Caco-2 (cell line): ENCODE measurements at regions not wholly inside any gene's neighbourhood (a gene's known extent, or its start where the extent isn't known, plus 50 kb on each side); places are given as distances from the start of the nearest gene placed in this dataset.

Experiments used
- BruUV-seq: library from RNA; stranded (reverse); fragments of 400-500 nt; replicated peaks from 2 replicates; lab custom pipeline; 2021; lab: Mats Ljungman, UMichigan
- CTCF ChIA-PET: fragments of 300-600 bp; sonication (Branson Sonifier 250); formaldehyde crosslinking; loops from one replicate; lab custom pipeline; 2022; ENCODE audit warnings: antibody characterized with exemption; lab: Charles Lee
- POLR2A ChIA-PET: fragments of 300-600 bp; sonication (Branson Sonifier 250); formaldehyde crosslinking; loops from one replicate; lab custom pipeline; 2022; ENCODE audit warnings: antibody characterized with exemption; lab: Charles Lee
- DNase-seq, 2 experiments: peaks; one replicate each; pipeline versions ENCODE4 v3.0.0 to v3.0.0-alpha.2; 2020 to 2022
- H3K27me3 ChIP-seq: replicated peaks from 2 replicates; pipeline ENCODE4 v1.6.0; 2011; ENCODE audit warnings: low read length; ENCODE audit not compliant: control insufficient read depth, insufficient read depth
- H3K36me3 ChIP-seq: 2 replicates; pipeline ENCODE4 v1.5.1; 2011; ENCODE audit warnings: low read length; ENCODE audit not compliant: control insufficient read depth, insufficient read depth
- H3K4me1 ChIP-seq: fragments of 250-450 bp; sonication (Bioruptor Pico); 2 replicates; pipeline ENCODE4 v1.5.1; 2020; ENCODE audit warnings: mild to moderate bottlenecking
- H3K4me3 ChIP-seq: 2 replicates; pipeline ENCODE4 v1.5.1; 2011; ENCODE audit warnings: low read depth, mild to moderate bottlenecking, control low read depth, low read length
- H3K9me3 ChIP-seq: fragments of 250-450 bp; sonication (Bioruptor Pico); 2 replicates; pipeline ENCODE4 v1.5.1; 2020; ENCODE audit warnings: mild to moderate bottlenecking, moderate library complexity
- H3K27ac Mint-ChIP-seq: one replicate; pipeline ENCODE4 v1.8.0; 2022; ENCODE audit warnings: mixed read lengths; ENCODE audit not compliant: unreplicated experiment
- H3K27me3 Mint-ChIP-seq: one replicate; pipeline ENCODE4 v1.8.0; 2022; ENCODE audit warnings: mixed read lengths; ENCODE audit not compliant: insufficient read depth, unreplicated experiment
- H3K36me3 Mint-ChIP-seq: one replicate; pipeline ENCODE4 v1.8.0; 2022; ENCODE audit warnings: mild to moderate bottlenecking, mixed read lengths; ENCODE audit not compliant: insufficient read depth, unreplicated experiment
- H3K4me1 Mint-ChIP-seq: one replicate; pipeline ENCODE4 v1.8.0; 2022; ENCODE audit warnings: low read depth, mixed read lengths; ENCODE audit not compliant: unreplicated experiment
- H3K4me3 Mint-ChIP-seq: one replicate; pipeline ENCODE4 v1.8.0; 2022; ENCODE audit warnings: mild to moderate bottlenecking, moderate library complexity, mixed read lengths; ENCODE audit not compliant: unreplicated experiment
- H3K9me3 Mint-ChIP-seq: one replicate; pipeline ENCODE4 v1.8.0; 2022; ENCODE audit warnings: mixed read lengths; ENCODE audit not compliant: unreplicated experiment
- intact Hi-C: fragments of 100-400 bp; cut with micrococcal nuclease; formaldehyde crosslinking; loops from one replicate; pipeline ENCODE4 v1.10.0; 2022; ENCODE audit not compliant: unreplicated experiment
- TF ChIP-seq, protein P1 (sequence below), 2 experiments: fragments of 200-600 bp in 1 of 2; IDR thresholded peaks; 1 replicate in 1 of 2; 2 replicates in 1 of 2; pipeline versions ENCODE4 v1.5.1 to v1.8.0; 2011 to 2022; ENCODE audit warnings: antibody characterized with exemption in 1 of 2, control low read depth in 1 of 2, inconsistent platforms in 1 of 2, low read depth in 1 of 2, low read length in 1 of 2, mild to moderate bottlenecking in 1 of 2, moderate library complexity in 1 of 2; ENCODE audit not compliant: insufficient read depth in 1 of 2, severe bottlenecking in 1 of 2, unreplicated experiment in 1 of 2

DNA sequence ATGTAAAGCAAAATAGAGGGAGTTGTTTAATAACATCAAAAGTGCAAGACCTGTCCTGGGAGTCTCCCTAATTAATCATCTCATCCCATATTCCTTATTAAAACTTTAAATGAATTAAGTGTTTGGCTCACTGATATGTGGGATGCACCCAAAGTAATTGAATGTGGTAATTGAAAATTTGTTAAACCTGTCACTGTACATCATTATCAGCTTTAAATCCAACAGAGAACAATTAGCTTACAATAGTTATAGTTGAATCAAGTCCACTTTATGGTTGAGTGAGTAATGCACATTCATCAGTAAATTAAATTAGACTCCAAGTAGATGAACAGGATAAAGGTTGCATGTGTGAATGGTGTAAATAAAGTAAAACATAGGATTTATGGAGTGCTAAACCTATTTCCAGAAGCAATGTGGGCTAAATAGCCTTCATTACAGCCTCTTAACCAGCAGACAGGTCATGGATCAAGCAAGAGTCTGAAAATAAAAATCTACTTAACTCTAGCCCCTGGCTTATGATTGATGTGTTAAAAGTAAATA lies 608.2 kb upstream of the CCDC54 start:
- CTCF ChIA-PET, result no interaction called here
- BruUV-seq, result no TSS peak
- H3K9me3 ChIP-seq, result no peaks in the 10 kb centered on the region

DNA sequence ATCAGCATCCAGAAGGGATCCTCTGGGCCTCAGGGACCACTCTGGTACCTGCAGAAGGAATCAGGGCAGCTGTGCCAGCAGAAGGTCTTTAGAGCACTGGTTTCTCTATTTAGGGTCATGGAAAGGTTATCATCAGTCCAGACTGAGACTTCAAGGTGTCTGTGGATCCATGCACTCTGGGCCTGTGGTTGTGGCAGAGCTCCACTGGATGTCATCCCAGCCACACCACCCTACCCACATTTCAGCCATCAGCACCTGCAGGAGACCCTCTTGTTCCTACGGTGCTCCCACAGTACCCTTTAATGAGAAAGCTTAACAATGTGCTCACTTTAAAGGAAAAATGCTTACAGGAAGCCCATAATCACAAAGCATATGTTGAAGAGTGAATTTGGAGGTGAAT lies 603.4 kb upstream of the CCDC54 start:
- H3K27ac Mint-ChIP-seq, result no peak overlapping the region
- intact Hi-C loops, result no loop called here
- BruUV-seq, result no TSS peak
- POLR2A ChIA-PET, result no interaction called here
- Histone ChIP-seq H3K4me1 (no peaks in the 10 kb centered on the region), H3K4me3 (no peak overlapping the region), H3K36me3 (no peaks in the 10 kb centered on the region), H3K9me3 (no peaks in the 10 kb centered on the region), H3K27me3 (no peaks in the 10 kb centered on the region)
- no peak overlapping the region for H3K4me3 Mint-ChIP-seq
- CTCF ChIA-PET, result no interaction called here
- no peaks in the 10 kb centered on the region for H3K27me3 Mint-ChIP-seq
- no peaks in the 10 kb centered on the region for H3K9me3 Mint-ChIP-seq
- TF ChIP-seq, protein P1, sequence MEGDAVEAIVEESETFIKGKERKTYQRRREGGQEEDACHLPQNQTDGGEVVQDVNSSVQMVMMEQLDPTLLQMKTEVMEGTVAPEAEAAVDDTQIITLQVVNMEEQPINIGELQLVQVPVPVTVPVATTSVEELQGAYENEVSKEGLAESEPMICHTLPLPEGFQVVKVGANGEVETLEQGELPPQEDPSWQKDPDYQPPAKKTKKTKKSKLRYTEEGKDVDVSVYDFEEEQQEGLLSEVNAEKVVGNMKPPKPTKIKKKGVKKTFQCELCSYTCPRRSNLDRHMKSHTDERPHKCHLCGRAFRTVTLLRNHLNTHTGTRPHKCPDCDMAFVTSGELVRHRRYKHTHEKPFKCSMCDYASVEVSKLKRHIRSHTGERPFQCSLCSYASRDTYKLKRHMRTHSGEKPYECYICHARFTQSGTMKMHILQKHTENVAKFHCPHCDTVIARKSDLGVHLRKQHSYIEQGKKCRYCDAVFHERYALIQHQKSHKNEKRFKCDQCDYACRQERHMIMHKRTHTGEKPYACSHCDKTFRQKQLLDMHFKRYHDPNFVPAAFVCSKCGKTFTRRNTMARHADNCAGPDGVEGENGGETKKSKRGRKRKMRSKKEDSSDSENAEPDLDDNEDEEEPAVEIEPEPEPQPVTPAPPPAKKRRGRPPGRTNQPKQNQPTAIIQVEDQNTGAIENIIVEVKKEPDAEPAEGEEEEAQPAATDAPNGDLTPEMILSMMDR (IDR thresholded peaks at IDR 0.05; ENCODE audit: insufficient read depth in 1 of 2, low read depth in 1 of 2, low read length in 1 of 2, severe bottlenecking in 1 of 2, unreplicated experiment in 1 of 2), result no peak
- DNase-seq, result no peak
- H3K36me3 Mint-ChIP-seq, result no peaks in the 10 kb centered on the region
- H3K4me1 Mint-ChIP-seq, result no peaks in the 10 kb centered on the region

More for the DNA sequence above, 608.2 kb upstream of the CCDC54 start:
- no peak overlapping the region for H3K4me3 ChIP-seq
- no peaks in the 10 kb centered on the region for H3K36me3 ChIP-seq
- H3K4me1 ChIP-seq, result no peaks in the 10 kb centered on the region
- POLR2A ChIA-PET, result no interaction called here
- no peaks in the 10 kb centered on the region for H3K27me3 ChIP-seq
- Mint-ChIP-seq H3K4me1 (no peaks in the 10 kb centered on the region), H3K36me3 (no peaks in the 10 kb centered on the region), H3K9me3 (no peaks in the 10 kb centered on the region), H3K27me3 (no peaks in the 10 kb centered on the region), H3K4me3 (no peak overlapping the region), H3K27ac (no peak overlapping the region)
- no peak for DNase-seq
- TF ChIP-seq, protein P1 (IDR thresholded peaks at IDR 0.05; ENCODE audit: insufficient read depth in 1 of 2, low read depth in 1 of 2, low read length in 1 of 2, severe bottlenecking in 1 of 2, unreplicated experiment in 1 of 2), result no peak
- intact Hi-C loops, result no loop called here

DNA sequence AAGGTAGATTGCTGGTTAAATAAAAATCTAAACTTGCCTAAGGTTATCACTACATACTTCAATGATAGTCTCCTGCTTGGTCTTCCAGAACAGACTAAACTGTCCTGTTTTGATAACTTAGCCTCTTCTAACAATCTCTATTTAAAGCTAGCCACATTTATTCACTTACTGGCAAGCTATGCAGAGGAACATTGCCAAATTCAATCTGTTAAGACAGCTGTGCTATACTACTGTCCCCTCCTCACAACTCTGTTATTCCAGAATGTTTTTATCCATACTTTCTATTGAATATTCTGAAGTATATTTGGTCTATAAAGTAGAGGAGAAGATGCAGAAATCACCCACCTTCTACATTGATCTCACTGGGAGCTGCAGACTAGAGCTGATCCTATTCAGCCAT lies 594.0 kb upstream of the CCDC54 start:
- TF ChIP-seq, protein P1 (IDR thresholded peaks at IDR 0.05; ENCODE audit: insufficient read depth in 1 of 2, low read depth in 1 of 2, low read length in 1 of 2, severe bottlenecking in 1 of 2, unreplicated experiment in 1 of 2), result no peak

More for the DNA sequence above, 594.0 kb upstream of the CCDC54 start:
- no peak for DNase-seq
- H3K4me1 ChIP-seq, result no peaks in the 10 kb centered on the region
- Mint-ChIP-seq H3K27ac (no peak overlapping the region), H3K36me3 (no peaks in the 10 kb centered on the region), H3K27me3 (peaks cover 3% of the 10 kb centered on the region), H3K4me3 (no peak overlapping the region), H3K4me1 (no peaks in the 10 kb centered on the region), H3K9me3 (no peaks in the 10 kb centered on the region)
- no peaks in the 10 kb centered on the region for H3K9me3 ChIP-seq
- ChIA-PET POLR2A (no interaction called here), CTCF (no interaction called here)
- H3K4me3 ChIP-seq, result no peak overlapping the region
- no peaks in the 10 kb centered on the region for H3K27me3 ChIP-seq
- BruUV-seq, result no TSS peak
- intact Hi-C loops, result no loop called here
- no peaks in the 10 kb centered on the region for H3K36me3 ChIP-seq
